Fibroblast of lung (primary cell): ENCODE measurements at regions not wholly inside any gene's neighbourhood (a gene's known extent, or its start where the extent isn't known, plus 50 kb on each side); places are given as distances from the start of the nearest gene placed in this dataset.

Experiments
- CTCF ChIP-seq, 2 donors: IDR thresholded peaks in 1 of 2; conservative IDR thresholded peaks in 1 of 2; 1 replicate in 1 of 2; 2 replicates in 1 of 2; pipeline ENCODE4 v1.5.1; 2011 to 2012; ENCODE audit warnings: low read length in 2 of 2, control low read depth in 1 of 2, inconsistent platforms in 1 of 2, low read depth in 1 of 2, mild to moderate bottlenecking in 1 of 2
- EZH2 ChIP-seq: IDR thresholded peaks from 2 replicates; pipeline ENCODE4 v1.5.1; 2012; ENCODE audit warnings: low read length, control low read depth, mild to moderate bottlenecking; ENCODE audit errors: missing control alignments

- TF ChIP-seq CTCF (conservative IDR thresholded peaks at IDR 0.05 in 1 of 2, IDR thresholded peaks at IDR 0.05 in 1 of 2; ENCODE audit: low read depth in 1 of 2, low read length in 2 of 2) (no peak), EZH2 (no peak)
These were observed 67.4 kb upstream of the SMAD1 start for GRCh38 chr4:145414226-145414625.
